ENCODE measurements at regions not wholly inside any gene's neighbourhood (a gene's known extent, or its start where the extent isn't known, plus 50 kb on each side); places are given as distances from the start of the nearest gene placed in this dataset.

GRCh38 chr7:13278020-13278419 is 590.6 kb downstream of the ARL4A start:
- no peak for TF ChIP-seq POLR2A (IDR thresholded peaks at IDR 0.05)
- no peak for TF ChIP-seq CTCF (IDR thresholded peaks at IDR 0.05)

All from heart left ventricle (tissue), 13 donors.